GM23338 (cell line): ENCODE measurements at regions not wholly inside any gene's neighbourhood (a gene's known extent, or its start where the extent isn't known, plus 50 kb on each side); places are given as distances from the start of the nearest gene placed in this dataset.

Experiments
- ATAC-seq: fragments of 200-7000 bp; cut with Tn5 transposase; 3 replicates; pipeline ENCODE4 v1.9.1; 2020
- DNase-seq: peaks from one replicate; pipeline ENCODE4 v3.0.0-alpha.2; 2015; ENCODE audit warnings: low spot score
- H2AFZ ChIP-seq: fragments of 200-600 bp; sonication (generic); 2 replicates; pipeline ENCODE4 v1.8.0; 2016; ENCODE audit warnings: antibody characterized with exemption, mild to moderate bottlenecking, moderate library complexity
- H3F3A ChIP-seq: fragments of 200-600 bp; sonication (generic); replicated peaks from 2 replicates; pipeline ENCODE4 v1.8.0; 2017; ENCODE audit warnings: antibody characterized with exemption, mixed run types, low read depth
- H3K27ac ChIP-seq: fragments of 200-600 bp; sonication (generic); 2 replicates; pipeline ENCODE4 v1.6.1; 2016; ENCODE audit warnings: low read depth
- H3K27me3 ChIP-seq: fragments of 200-600 bp; sonication (generic); 2 replicates; pipeline ENCODE4 v1.8.0; 2016; ENCODE audit warnings: mild to moderate bottlenecking, mixed run types, moderate library complexity; ENCODE audit not compliant: insufficient read depth
- H3K36me3 ChIP-seq: fragments of 200-600 bp; sonication (generic); 2 replicates; pipeline ENCODE4 v1.8.0; 2016; ENCODE audit warnings: mild to moderate bottlenecking; ENCODE audit not compliant: insufficient read depth
- H3K4me1 ChIP-seq: fragments of 200-600 bp; sonication (generic); 2 replicates; pipeline ENCODE4 v1.8.0; 2016; ENCODE audit warnings: mild to moderate bottlenecking, moderate library complexity; ENCODE audit not compliant: insufficient read depth
- H3K4me2 ChIP-seq: fragments of 200-600 bp; sonication (generic); 2 replicates; pipeline ENCODE4 v1.7.1; 2017; ENCODE audit warnings: mixed run types
- H3K4me3 ChIP-seq: fragments of 200-600 bp; sonication (generic); 2 replicates; pipeline ENCODE4 v1.6.1; 2016; ENCODE audit warnings: mixed run types
- H3K79me2 ChIP-seq: fragments of 200-600 bp; sonication (generic); replicated peaks from 2 replicates; pipeline ENCODE4 v1.8.0; 2017; ENCODE audit warnings: mild to moderate bottlenecking; ENCODE audit not compliant: insufficient read depth
- H3K9me2 ChIP-seq: fragments of 200-600 bp; sonication (generic); 2 replicates; pipeline ENCODE4 v1.8.0; 2017; ENCODE audit not compliant: insufficient read depth
- H4K20me1 ChIP-seq: fragments of 200-600 bp; sonication (generic); replicated peaks from 2 replicates; pipeline ENCODE4 v1.8.0; 2017; ENCODE audit warnings: mild to moderate bottlenecking; ENCODE audit not compliant: insufficient read depth
- H3K27ac Mint-ChIP-seq: 2 replicates; pipeline ENCODE4 v1.8.0; 2020; ENCODE audit warnings: inconsistent platforms, mild to moderate bottlenecking, moderate library complexity, mixed read lengths
- H3K27me3 Mint-ChIP-seq: 3 replicates; pipeline ENCODE4 v1.8.0; 2022; ENCODE audit warnings: low read depth, mild to moderate bottlenecking, moderate library complexity, mixed read lengths, inconsistent platforms; ENCODE audit not compliant: insufficient read depth, poor library complexity
- H3K36me3 Mint-ChIP-seq: 3 replicates; pipeline ENCODE4 v1.8.0; 2021; ENCODE audit warnings: low read depth, mild to moderate bottlenecking, inconsistent platforms, moderate library complexity, mixed read lengths
- H3K4me1 Mint-ChIP-seq: 3 replicates; pipeline ENCODE4 v1.8.0; 2020; ENCODE audit warnings: mild to moderate bottlenecking, inconsistent platforms, mixed read lengths
- H3K4me3 Mint-ChIP-seq: 3 replicates; pipeline ENCODE4 v1.8.0; 2021; ENCODE audit warnings: moderate library complexity, mild to moderate bottlenecking, inconsistent platforms, mixed read lengths
- H3K9me3 Mint-ChIP-seq: 3 replicates; pipeline ENCODE4 v1.8.0; 2020; ENCODE audit warnings: moderate library complexity, mild to moderate bottlenecking, inconsistent platforms, mixed read lengths
- CREB1 ChIP-seq: fragments of 250-450 bp; sonication (Bioruptor Pico); IDR thresholded peaks from 2 replicates; pipeline ENCODE4 v1.5.0; 2020; ENCODE audit warnings: low read depth, mild to moderate bottlenecking, moderate library complexity
- EZH2 ChIP-seq: fragments of 200-600 bp; sonication (generic); IDR thresholded peaks from one replicate; pipeline ENCODE4 v1.8.0; 2017; ENCODE audit warnings: antibody characterized with exemption, mild to moderate bottlenecking, low read depth; ENCODE audit not compliant: unreplicated experiment
- EZH2phosphoT487 ChIP-seq: fragments of 200-600 bp; sonication (generic); IDR thresholded peaks from one replicate; pipeline ENCODE4 v1.8.1; 2018; ENCODE audit warnings: antibody characterized with exemption; ENCODE audit not compliant: unreplicated experiment
- JUNB ChIP-seq: IDR thresholded peaks from one replicate; pipeline ENCODE4 v1.6.1; 2016; ENCODE audit warnings: antibody characterized with exemption; ENCODE audit not compliant: unreplicated experiment
- NANOG ChIP-seq: IDR thresholded peaks from 2 replicates; pipeline ENCODE4 v1.6.1; 2016; ENCODE audit warnings: antibody characterized with exemption, borderline replicate concordance
- POLR2AphosphoS5 ChIP-seq: IDR thresholded peaks from 2 replicates; pipeline ENCODE4 v1.6.1; 2016; ENCODE audit warnings: antibody characterized with exemption, low read depth
- REST ChIP-seq: IDR thresholded peaks from one replicate; pipeline ENCODE4 v1.6.1; 2018; ENCODE audit warnings: antibody characterized with exemption; ENCODE audit not compliant: unreplicated experiment
- STAT1 ChIP-seq: IDR thresholded peaks from one replicate; pipeline ENCODE4 v1.6.1; 2016; ENCODE audit warnings: antibody characterized with exemption; ENCODE audit not compliant: unreplicated experiment
- ZNF114 ChIP-seq: fragments of 250-450 bp; sonication (Bioruptor Pico); IDR thresholded peaks from 2 replicates; pipeline ENCODE4 v1.5.0; 2020; ENCODE audit warnings: mild to moderate bottlenecking, moderate library complexity
- ZNF331 ChIP-seq: fragments of 250-450 bp; sonication (Bioruptor Pico); IDR thresholded peaks from 2 replicates; pipeline ENCODE4 v1.5.0; 2020; ENCODE audit warnings: low read depth, mild to moderate bottlenecking, moderate library complexity
- ZNF462 ChIP-seq: fragments of 250-450 bp; sonication (Bioruptor Pico); IDR thresholded peaks from 2 replicates; pipeline ENCODE4 v1.5.0; 2020; ENCODE audit warnings: mild to moderate bottlenecking, moderate library complexity
- TF ChIP-seq, protein P1 (sequence below): IDR thresholded peaks from 2 replicates; pipeline ENCODE4 v1.6.1; 2016; ENCODE audit warnings: antibody characterized with exemption

- ATAC-seq (peak; percentile 67), DNase-seq (peak; percentile 41)
- Histone ChIP-seq H2AFZ (no peak overlapping the region), H3K27ac (no peak overlapping the region), H4K20me1 (no peaks in the 10 kb centered on the region), H3K4me2 (no peak overlapping the region), H3K9me2 (no peaks in the 10 kb centered on the region), H3K4me3 (no peak overlapping the region), H3K4me1 (no peaks in the 10 kb centered on the region), H3K27me3 (no peaks in the 10 kb centered on the region), H3K79me2 (no peaks in the 10 kb centered on the region), H3F3A (no peaks in the 10 kb centered on the region), H3K36me3 (no peaks in the 10 kb centered on the region)
- Mint-ChIP-seq H3K27me3 (peaks cover 1% of the 10 kb centered on the region), H3K27ac (no peak overlapping the region), H3K36me3 (no peaks in the 10 kb centered on the region), H3K9me3 (no peaks in the 10 kb centered on the region), H3K4me1 (peaks cover 13% of the 10 kb centered on the region; the same call in 2 of the 3 replicates), H3K4me3 (no peak overlapping the region)
- TF ChIP-seq EZH2, result no peak
- TF ChIP-seq NANOG, result no peak
- TF ChIP-seq, protein P1, sequence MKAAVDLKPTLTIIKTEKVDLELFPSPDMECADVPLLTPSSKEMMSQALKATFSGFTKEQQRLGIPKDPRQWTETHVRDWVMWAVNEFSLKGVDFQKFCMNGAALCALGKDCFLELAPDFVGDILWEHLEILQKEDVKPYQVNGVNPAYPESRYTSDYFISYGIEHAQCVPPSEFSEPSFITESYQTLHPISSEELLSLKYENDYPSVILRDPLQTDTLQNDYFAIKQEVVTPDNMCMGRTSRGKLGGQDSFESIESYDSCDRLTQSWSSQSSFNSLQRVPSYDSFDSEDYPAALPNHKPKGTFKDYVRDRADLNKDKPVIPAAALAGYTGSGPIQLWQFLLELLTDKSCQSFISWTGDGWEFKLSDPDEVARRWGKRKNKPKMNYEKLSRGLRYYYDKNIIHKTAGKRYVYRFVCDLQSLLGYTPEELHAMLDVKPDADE, result no peak
- no peak for TF ChIP-seq POLR2AphosphoS5
- TF ChIP-seq STAT1, result no peak
Observed at GRCh38 chr4:122083989-122084388, 68.1 kb upstream of the BLTP1 start.

DNA sequence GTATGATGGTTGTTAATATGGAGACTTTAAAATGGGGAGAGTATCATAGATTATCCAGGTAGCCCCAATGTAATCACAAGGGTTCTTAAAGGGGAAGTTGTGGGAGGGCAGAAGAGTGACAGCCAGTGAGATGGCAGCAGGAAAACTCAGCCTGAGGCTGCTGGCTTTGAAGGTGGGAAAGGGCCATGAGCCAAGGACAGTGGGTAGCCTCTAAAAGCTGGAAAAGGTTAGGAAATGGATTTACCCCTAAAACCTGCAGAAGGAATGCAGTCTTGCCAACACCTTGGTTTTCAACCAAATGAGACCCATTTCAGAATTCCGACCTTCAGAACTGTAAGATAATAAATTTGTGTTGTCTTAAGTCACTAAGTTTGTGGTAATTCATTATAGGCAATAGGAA lies 68.8 kb upstream of the BLTP1 start:
- peaks cover 13% of the 10 kb centered on the region; the same call in 2 of the 3 replicates for H3K4me1 Mint-ChIP-seq
- H3K27ac ChIP-seq, result no peak overlapping the region
- no peak overlapping the region for H2AFZ ChIP-seq
- H3K9me2 ChIP-seq, result no peaks in the 10 kb centered on the region
- H3K79me2 ChIP-seq, result no peaks in the 10 kb centered on the region
- H3K36me3 ChIP-seq, result no peaks in the 10 kb centered on the region
- no peaks in the 10 kb centered on the region for H3K36me3 Mint-ChIP-seq
- no peaks in the 10 kb centered on the region for H3F3A ChIP-seq
- ATAC-seq (no peak; the same call in 1 of the 3 replicates), DNase-seq (peak; percentile 14)
- H3K4me2 ChIP-seq, result no peak overlapping the region
- H3K4me3 ChIP-seq, result no peak overlapping the region
- H3K27me3 Mint-ChIP-seq, result peaks cover 1% of the 10 kb centered on the region
- H3K9me3 Mint-ChIP-seq, result no peaks in the 10 kb centered on the region
- no peaks in the 10 kb centered on the region for H4K20me1 ChIP-seq
- no peak overlapping the region for H3K27ac Mint-ChIP-seq
- H3K27me3 ChIP-seq, result no peaks in the 10 kb centered on the region
- H3K4me3 Mint-ChIP-seq, result no peak overlapping the region
- no peaks in the 10 kb centered on the region for H3K4me1 ChIP-seq
- TF ChIP-seq NANOG, result no peak
- TF ChIP-seq REST, result no peak
- no peak for TF ChIP-seq ZNF462
- no peak for TF ChIP-seq POLR2AphosphoS5
- no peak for TF ChIP-seq ZNF331
- no peak for TF ChIP-seq EZH2
- TF ChIP-seq ZNF114 (CRISPR knock-in tag), result no peak
- no peak for TF ChIP-seq EZH2phosphoT487
- TF ChIP-seq CREB1 (CRISPR knock-in tag), result no peak
- no peak for TF ChIP-seq JUNB
- no peak for TF ChIP-seq STAT1
